ENCODE measurements at regions not wholly inside any gene's neighbourhood (a gene's known extent, or its start where the extent isn't known, plus 50 kb on each side); places are given as distances from the start of the nearest gene placed in this dataset.

GRCh38 chr2:134070281-134070741 is 183.6 kb upstream of the MGAT5 start:
- TF ChIP-seq, protein P1, sequence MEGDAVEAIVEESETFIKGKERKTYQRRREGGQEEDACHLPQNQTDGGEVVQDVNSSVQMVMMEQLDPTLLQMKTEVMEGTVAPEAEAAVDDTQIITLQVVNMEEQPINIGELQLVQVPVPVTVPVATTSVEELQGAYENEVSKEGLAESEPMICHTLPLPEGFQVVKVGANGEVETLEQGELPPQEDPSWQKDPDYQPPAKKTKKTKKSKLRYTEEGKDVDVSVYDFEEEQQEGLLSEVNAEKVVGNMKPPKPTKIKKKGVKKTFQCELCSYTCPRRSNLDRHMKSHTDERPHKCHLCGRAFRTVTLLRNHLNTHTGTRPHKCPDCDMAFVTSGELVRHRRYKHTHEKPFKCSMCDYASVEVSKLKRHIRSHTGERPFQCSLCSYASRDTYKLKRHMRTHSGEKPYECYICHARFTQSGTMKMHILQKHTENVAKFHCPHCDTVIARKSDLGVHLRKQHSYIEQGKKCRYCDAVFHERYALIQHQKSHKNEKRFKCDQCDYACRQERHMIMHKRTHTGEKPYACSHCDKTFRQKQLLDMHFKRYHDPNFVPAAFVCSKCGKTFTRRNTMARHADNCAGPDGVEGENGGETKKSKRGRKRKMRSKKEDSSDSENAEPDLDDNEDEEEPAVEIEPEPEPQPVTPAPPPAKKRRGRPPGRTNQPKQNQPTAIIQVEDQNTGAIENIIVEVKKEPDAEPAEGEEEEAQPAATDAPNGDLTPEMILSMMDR (conservative IDR thresholded peaks at IDR 0.05; ENCODE audit: low read length): no peak
- H3K4me3 ChIP-seq (ENCODE audit: low read length): no peak overlapping the region
- no peak for DNase-seq (ENCODE audit: low read depth)

GRCh38 chr2:134072341-134072740 is 181.5 kb upstream of the MGAT5 start:
- TF ChIP-seq, protein P1 (conservative IDR thresholded peaks at IDR 0.05; ENCODE audit: low read length): no peak
- H3K4me3 ChIP-seq (ENCODE audit: low read length): no peak overlapping the region
- no peak for DNase-seq (ENCODE audit: low read depth)

GRCh38 chr2:134073023-134073422 is 180.8 kb upstream of the MGAT5 start:
- no peak for DNase-seq (ENCODE audit: low read depth)
- H3K4me3 ChIP-seq (ENCODE audit: low read length): no peak overlapping the region
- TF ChIP-seq, protein P1 (conservative IDR thresholded peaks at IDR 0.05; ENCODE audit: low read length): no peak

- DNase-seq (ENCODE audit: low read depth): no peak
- TF ChIP-seq, protein P1 (conservative IDR thresholded peaks at IDR 0.05; ENCODE audit: low read length): no peak
Observed at GRCh38 chr2:134074619-134075018, 179.3 kb upstream of the MGAT5 start.

DNA sequence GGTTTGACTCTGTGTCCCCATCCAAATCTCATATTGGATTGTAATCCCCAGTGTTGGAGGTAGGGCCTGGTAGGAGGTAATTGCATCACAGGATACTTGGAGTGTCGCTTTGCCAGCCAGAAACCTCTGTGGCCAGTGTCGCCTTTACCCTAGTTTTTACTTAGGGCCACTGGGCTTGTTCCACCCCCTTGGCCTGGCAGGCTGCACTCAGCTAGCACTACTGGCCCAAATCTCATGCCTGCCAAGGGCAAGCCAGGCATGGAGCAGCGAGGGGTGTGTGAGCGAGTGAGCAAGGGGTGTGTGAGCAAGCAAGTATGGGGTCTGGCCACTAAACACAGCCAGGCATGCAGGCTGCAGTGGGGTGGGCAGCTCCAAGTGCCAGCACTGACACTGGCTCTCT is 178.7 kb upstream of the MGAT5 start:
- TF ChIP-seq, protein P1 (conservative IDR thresholded peaks at IDR 0.05; ENCODE audit: low read length): no peak
- H3K4me3 ChIP-seq (ENCODE audit: low read length): no peak overlapping the region
- DNase-seq (ENCODE audit: low read depth): no peak

More at GRCh38 chr2:134074619-134075018, 179.3 kb upstream of the MGAT5 start:
- H3K4me3 ChIP-seq (ENCODE audit: low read length): no peak overlapping the region

DNA sequence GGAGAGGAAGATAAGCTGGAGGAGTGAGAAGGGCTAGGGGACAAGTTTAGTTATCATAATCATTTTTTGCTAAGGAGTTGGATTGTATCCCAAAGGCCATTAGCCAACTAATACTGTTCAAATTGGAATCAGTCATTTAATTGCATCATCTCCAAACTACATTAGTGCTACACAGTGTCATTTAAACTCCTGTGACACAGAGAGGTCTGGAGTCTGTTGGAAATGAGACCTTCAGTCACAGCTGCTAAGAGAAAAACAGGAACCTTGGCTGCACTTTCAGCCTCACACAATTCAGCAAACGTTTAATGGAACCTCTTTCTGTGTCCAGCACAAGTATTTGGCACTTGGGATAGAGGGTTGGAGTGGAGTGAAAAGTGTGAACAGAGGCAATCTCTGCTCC is 175.5 kb upstream of the MGAT5 start:
- TF ChIP-seq, protein P1 (conservative IDR thresholded peaks at IDR 0.05; ENCODE audit: low read length): no peak
- H3K4me3 ChIP-seq (ENCODE audit: low read length): no peak overlapping the region
- DNase-seq (ENCODE audit: low read depth): no peak

GRCh38 chr2:134079373-134079772 is 174.5 kb upstream of the MGAT5 start:
- TF ChIP-seq, protein P1 (conservative IDR thresholded peaks at IDR 0.05; ENCODE audit: low read length): no peak
- no peak overlapping the region for H3K4me3 ChIP-seq (ENCODE audit: low read length)
- no peak for DNase-seq (ENCODE audit: low read depth)
